ENCODE measurements at regions not wholly inside any gene's neighbourhood (a gene's known extent, or its start where the extent isn't known, plus 50 kb on each side); places are given as distances from the start of the nearest gene placed in this dataset.

- TF ChIP-seq CTCF (conservative IDR thresholded peaks at IDR 0.05) (no peak), EZH2 (IDR thresholded peaks at IDR 0.05; ENCODE audit: low read depth) (no peak)
These were observed 104.3 kb upstream of the IGSF1 start for GRCh38 chrX:131393426-131393825.
